ENCODE measurements at regions not wholly inside any gene's neighbourhood (a gene's known extent, or its start where the extent isn't known, plus 50 kb on each side); places are given as distances from the start of the nearest gene placed in this dataset.

DNA sequence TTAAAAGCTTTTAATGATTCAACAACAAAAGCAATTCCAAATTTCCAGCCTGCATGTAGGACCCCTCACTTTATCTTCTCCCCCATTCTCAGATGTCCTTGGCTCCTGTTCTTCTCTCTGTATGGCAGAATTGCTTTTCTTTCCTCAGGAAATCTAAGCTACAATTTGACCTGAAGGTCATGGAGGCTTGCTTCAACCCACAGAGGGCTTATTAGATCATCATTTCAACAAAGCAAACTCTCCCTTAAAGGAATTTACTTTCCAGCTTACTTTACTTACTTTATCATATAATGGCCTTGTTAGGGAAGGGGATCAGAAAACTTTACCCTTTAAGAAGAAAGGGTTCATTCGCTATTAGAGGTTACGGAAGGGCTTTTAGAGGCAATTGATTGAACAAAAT lies 211.5 kb downstream of the RAD51AP2 start:
- TF ChIP-seq, protein P1, sequence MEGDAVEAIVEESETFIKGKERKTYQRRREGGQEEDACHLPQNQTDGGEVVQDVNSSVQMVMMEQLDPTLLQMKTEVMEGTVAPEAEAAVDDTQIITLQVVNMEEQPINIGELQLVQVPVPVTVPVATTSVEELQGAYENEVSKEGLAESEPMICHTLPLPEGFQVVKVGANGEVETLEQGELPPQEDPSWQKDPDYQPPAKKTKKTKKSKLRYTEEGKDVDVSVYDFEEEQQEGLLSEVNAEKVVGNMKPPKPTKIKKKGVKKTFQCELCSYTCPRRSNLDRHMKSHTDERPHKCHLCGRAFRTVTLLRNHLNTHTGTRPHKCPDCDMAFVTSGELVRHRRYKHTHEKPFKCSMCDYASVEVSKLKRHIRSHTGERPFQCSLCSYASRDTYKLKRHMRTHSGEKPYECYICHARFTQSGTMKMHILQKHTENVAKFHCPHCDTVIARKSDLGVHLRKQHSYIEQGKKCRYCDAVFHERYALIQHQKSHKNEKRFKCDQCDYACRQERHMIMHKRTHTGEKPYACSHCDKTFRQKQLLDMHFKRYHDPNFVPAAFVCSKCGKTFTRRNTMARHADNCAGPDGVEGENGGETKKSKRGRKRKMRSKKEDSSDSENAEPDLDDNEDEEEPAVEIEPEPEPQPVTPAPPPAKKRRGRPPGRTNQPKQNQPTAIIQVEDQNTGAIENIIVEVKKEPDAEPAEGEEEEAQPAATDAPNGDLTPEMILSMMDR (IDR thresholded peaks at IDR 0.05; ENCODE audit: low read depth, low read length), result no peak
- POLR2A ChIA-PET, result no interaction called here
- Histone ChIP-seq H3K27me3 (ENCODE audit: control insufficient read depth, insufficient read depth, low read length) (no peaks in the 10 kb centered on the region), H3K9me3 (ENCODE audit: control insufficient read depth, insufficient read depth, low read length) (no peaks in the 10 kb centered on the region), H3K4me3 (ENCODE audit: low read depth, low read length) (no peak overlapping the region), H3K27ac (ENCODE audit: low read depth, low read length) (no peak overlapping the region)
- CTCF ChIA-PET, result interaction anchor here (1.2 to 1.3 kb wide), 2 partner anchors 365 to 534 kb away, joined by 3 to 6 read pairs; no protein-coding TSS in a partner anchor
- DNase-seq (ENCODE audit: low read depth, low spot score), result no peak

DNA sequence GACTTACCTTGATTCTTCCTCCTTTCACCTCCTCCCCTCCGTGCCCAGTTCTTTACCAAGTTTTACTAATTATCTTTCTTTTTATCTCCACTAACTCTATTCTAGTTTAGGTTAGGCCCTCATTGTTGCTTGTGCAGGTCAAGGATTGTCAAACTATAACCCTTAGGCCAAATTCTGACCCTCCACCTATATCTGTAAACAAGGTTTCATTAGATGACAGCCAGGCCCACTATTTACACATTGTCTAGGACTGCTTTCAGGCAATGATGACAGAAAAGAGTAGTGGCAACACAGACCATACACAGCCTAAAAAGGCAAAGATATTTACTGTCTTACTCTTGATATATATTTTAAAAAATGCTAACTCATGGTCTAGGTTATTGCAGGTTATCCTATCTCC lies 212.0 kb downstream of the RAD51AP2 start:
- no peaks in the 10 kb centered on the region for H3K9me3 ChIP-seq (ENCODE audit: control insufficient read depth, insufficient read depth, low read length)
- POLR2A ChIA-PET, result no interaction called here

DNA sequence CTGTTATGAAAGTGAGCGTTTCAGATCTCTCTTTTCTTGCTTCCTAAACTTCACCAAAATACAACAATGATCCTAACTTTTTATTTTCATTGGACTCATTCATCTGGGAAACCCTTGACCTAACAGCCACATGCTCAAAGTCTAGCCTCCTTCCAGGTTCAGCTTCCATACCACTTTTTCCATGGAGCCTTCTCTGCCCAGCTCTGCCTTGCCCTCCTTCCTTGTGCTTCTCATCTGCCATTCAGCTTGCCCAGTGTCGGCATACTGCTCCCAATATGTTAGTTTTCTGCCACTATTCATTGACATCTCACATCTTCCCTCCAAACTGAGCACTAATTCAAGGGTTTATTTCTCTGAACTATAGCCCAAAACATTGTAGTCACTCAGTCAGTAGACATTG lies 214.7 kb downstream of the RAD51AP2 start:
- Histone ChIP-seq H3K27ac (ENCODE audit: low read depth, low read length) (no peak overlapping the region), H3K27me3 (ENCODE audit: control insufficient read depth, insufficient read depth, low read length) (no peaks in the 10 kb centered on the region), H3K4me3 (ENCODE audit: low read depth, low read length) (no peak overlapping the region), H3K9me3 (ENCODE audit: control insufficient read depth, insufficient read depth, low read length) (no peaks in the 10 kb centered on the region)
- ChIA-PET POLR2A (no interaction called here), CTCF (interaction anchor here (1.0 to 2.0 kb wide), 3 partner anchors 8 to 368 kb away, joined by 3 to 9 read pairs (median 3); no protein-coding TSS in a partner anchor)
- DNase-seq (ENCODE audit: low read depth, low spot score), result no peak
- TF ChIP-seq, protein P1 (IDR thresholded peaks at IDR 0.05; ENCODE audit: low read depth, low read length), result no peak

More for the DNA sequence above, 212.0 kb downstream of the RAD51AP2 start:
- Histone ChIP-seq H3K27ac (ENCODE audit: low read depth, low read length) (no peak overlapping the region), H3K4me3 (ENCODE audit: low read depth, low read length) (no peak overlapping the region), H3K27me3 (ENCODE audit: control insufficient read depth, insufficient read depth, low read length) (no peaks in the 10 kb centered on the region)
- CTCF ChIA-PET, result interaction anchor here (1.2 to 1.3 kb wide), 2 partner anchors 365 to 534 kb away, joined by 3 to 6 read pairs; no protein-coding TSS in a partner anchor
- no peak for DNase-seq (ENCODE audit: low read depth, low spot score)
- TF ChIP-seq, protein P1 (IDR thresholded peaks at IDR 0.05; ENCODE audit: low read depth, low read length), result no peak

DNA sequence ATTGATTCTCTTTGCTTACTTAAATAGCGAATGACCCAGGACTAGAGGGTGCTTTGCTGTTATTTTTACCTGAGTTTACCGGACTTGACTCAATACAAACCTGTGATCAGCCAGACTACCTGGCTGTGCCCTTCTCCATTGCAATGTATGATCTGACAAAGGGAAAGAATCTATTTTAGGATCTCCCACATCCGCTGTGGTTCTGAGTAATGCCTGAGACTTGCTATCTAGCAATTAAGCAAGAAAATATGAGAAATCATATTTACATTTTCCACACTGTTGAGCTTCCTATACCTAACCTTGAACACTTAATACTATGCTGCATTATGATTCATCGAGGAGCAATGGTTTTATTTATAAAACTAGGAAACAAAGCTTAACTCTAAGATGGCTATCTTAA lies 215.2 kb downstream of the RAD51AP2 start:
- no peak overlapping the region for H3K27ac ChIP-seq (ENCODE audit: low read depth, low read length)
- TF ChIP-seq, protein P1 (IDR thresholded peaks at IDR 0.05; ENCODE audit: low read depth, low read length), result no peak

DNA sequence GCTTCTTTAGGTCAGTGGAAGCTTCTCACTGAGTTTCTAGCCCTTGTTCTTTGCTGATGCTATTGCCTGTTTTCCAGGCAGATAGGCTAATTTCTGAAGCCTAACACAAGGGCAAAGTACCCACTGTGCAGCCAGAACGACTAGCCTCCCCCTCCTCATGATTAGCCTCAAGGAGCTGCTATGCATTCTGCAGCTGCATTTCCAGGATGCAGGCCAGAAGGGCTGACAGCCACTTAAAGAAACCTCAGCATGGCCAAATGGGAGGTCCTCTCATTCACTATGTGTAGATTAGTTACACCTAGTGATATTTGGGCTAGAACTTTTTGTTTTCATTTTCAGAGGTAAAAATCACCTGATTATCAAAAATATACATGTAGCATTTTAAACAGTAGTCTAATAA lies 216.0 kb downstream of the RAD51AP2 start:
- ChIA-PET CTCF (interaction anchor here (0.7 to 2.0 kb wide), 3 partner anchors 9 to 369 kb away, joined by 3 to 9 read pairs (median 3); no protein-coding TSS in a partner anchor), POLR2A (no interaction called here)
- Histone ChIP-seq H3K4me3 (ENCODE audit: low read depth, low read length) (no peak overlapping the region), H3K27ac (ENCODE audit: low read depth, low read length) (no peak overlapping the region), H3K27me3 (ENCODE audit: control insufficient read depth, insufficient read depth, low read length) (no peaks in the 10 kb centered on the region), H3K9me3 (ENCODE audit: control insufficient read depth, insufficient read depth, low read length) (no peaks in the 10 kb centered on the region)
- TF ChIP-seq, protein P1 (IDR thresholded peaks at IDR 0.05; ENCODE audit: low read depth, low read length), result no peak
- no peak for DNase-seq (ENCODE audit: low read depth, low spot score)

More for the DNA sequence above, 215.2 kb downstream of the RAD51AP2 start:
- Histone ChIP-seq H3K4me3 (ENCODE audit: low read depth, low read length) (no peak overlapping the region), H3K27me3 (ENCODE audit: control insufficient read depth, insufficient read depth, low read length) (no peaks in the 10 kb centered on the region), H3K9me3 (ENCODE audit: control insufficient read depth, insufficient read depth, low read length) (no peaks in the 10 kb centered on the region)
- ChIA-PET CTCF (interaction anchor here (0.6 to 2.0 kb wide), 4 partner anchors 8 to 778 kb away, joined by 3 to 9 read pairs (median 3); no protein-coding TSS in a partner anchor), POLR2A (no interaction called here)
- DNase-seq (ENCODE audit: low read depth, low spot score), result no peak

All from AG04450 (cell line).